SK-MEL-5 (cell line): ENCODE measurements at regions not wholly inside any gene's neighbourhood (a gene's known extent, or its start where the extent isn't known, plus 50 kb on each side); places are given as distances from the start of the nearest gene placed in this dataset.

Experiments used
- DNase-seq: peaks from one replicate; pipeline ENCODE4 v3.0.0-alpha.2; 2016; ENCODE audit warnings: low read depth, low spot score
- in situ Hi-C: cut with HindIII; loops from 2 replicates; pipeline ENCODE4 v1.10.0; 2016; ENCODE audit warnings: low sequenced_read_pairs, high pct_unique_total_duplicates, low pct_unique_long_range_greater_than_20kb

- no peak for DNase-seq
- in situ Hi-C loops = no loop called here
Measured at GRCh38 chr16:88276591-88276990, 106.2 kb upstream of the ZNF469 start.

DNA sequence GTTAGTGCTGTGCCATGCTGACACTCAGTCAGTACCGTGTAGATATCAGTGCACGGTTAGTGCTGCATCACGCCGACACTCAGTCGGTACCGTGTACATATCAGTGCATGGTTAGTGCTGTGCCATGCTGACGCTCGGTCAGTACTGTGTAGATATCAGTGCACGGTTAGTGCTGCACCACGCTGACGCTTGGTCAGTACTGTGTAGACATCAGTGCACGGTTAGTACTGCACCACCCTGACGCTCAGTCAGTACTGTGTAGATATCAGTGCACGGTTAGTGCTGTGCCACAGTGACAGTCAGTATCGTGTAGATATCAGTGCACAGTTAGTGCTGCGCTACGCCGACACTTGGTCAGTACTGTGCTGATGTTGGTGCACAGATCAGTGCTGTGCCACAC is 102.8 kb upstream of the ZNF469 start:
- in situ Hi-C loops = no loop called here
- no peak for DNase-seq

DNA sequence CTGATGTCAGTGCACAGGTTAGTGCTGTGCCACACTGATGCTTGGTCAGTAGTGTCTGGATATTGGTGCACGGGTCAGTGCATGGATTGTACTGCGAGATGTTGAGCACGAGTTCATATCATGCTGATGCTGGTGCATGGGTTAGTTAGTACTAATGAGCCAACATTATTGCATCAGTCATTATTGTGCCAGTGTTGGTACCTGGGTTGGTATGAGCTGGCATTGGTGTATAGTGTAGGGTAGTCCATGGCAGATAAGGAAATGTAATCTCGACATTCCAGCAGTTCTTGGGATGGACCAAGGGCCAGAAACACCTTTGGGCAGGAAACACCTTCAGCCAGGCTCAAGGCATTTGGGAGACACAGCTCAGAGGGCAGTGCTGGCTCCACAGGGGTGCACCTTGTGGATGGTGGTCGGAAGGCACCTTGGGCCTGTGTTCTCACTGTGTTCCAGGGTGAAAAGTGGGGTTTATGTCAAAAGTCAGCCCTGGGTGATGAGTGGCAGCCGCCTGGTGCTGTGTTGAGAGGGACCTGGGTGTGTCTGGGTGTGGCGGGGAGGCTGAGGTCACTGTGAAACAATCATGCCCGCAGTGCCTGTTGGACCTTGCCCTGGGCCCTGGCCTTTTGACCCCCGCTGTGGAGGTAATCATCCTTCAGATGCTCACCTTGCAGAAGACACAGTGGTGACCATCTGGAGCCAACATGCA is 100.7 kb upstream of the ZNF469 start:
- in situ Hi-C loops = no loop called here
- no peak for DNase-seq

GRCh38 chr16:88282564-88283395 is 100.0 kb upstream of the ZNF469 start:
- in situ Hi-C loops = no loop called here
- no peak for DNase-seq

- no peak for DNase-seq
- in situ Hi-C loops = no loop called here
Measured at GRCh38 chr16:88283596-88283995, 99.2 kb upstream of the ZNF469 start.

DNA sequence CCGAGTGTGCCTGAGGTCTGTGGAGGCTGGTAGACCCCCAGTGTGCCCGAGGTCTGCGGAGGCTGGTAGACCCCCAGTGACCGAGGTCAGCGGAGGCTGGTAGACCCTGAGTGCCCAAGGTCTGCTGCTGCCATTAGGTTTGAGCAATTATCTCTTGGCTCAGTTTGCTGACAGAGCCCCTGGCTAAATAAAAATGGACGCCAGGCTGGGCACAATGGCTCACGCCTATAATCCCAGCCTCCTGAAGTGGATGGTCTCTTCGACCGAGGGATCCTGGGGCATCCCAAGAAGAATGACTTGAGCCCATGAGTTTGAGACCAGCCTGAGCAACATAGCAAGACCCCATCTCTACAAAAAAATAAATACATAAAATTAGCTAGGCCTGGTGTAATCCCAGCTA is 98.7 kb upstream of the ZNF469 start:
- in situ Hi-C loops = no loop called here
- DNase-seq = no peak

DNA sequence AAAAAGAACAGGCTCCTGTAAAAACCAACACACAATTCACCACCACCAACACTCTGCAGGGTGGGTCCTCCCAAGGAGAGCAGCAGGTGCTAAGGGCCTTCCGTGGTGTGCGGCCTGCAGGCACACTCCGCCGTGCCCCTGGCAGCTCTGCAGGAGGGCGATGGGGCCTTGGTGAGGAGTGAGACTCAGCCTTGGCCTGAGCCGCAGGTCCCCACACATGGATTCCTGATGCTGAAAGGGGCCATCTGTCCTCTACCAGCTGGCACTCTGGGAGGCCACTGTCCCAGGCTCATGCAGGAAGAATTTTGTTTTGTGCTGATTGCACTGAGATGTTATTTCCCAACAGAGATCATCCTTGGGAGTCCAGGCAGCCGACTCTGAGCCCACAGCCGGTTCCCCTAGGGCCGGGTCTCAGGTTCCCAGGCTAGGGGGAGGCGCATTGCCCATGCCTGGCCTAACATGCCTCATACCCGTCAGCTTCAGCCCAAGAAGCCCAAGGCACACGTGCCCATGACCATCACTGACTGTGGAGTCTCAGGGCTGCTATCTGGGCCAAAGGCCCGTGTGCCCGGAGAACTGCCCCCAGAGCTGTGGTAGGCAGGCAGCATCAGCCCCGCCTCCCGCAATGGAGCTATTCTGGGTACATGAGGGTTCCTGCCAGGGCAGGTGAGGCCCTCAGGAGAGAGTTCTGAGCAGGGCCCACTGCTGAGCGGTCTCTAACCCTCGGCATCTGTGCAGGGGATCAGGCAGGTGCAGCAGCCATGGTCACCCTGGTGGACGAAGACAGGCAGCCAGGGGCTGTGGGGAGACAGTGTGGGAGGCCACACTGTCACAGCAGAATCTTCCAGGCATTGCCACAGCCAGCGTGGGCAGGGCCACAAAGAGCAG is 97.9 kb upstream of the ZNF469 start:
- DNase-seq = no peak
- in situ Hi-C loops = no loop called here

DNA sequence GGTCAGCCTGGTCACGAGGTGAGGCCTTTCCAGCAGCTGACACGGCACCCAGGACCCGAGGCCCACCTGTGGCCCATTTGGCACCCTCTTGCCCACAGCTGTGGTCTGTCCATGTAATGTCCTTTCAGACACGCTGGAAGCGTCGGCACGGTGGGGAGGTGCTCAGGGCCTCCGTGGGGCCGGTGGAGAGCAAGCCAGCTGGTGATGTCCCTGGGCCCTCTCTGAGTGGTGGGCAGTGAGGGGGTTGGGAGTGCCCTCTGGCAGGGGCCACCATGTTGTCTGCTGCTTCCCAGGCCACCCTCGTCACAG is 97.3 kb upstream of the ZNF469 start:
- DNase-seq = no peak

GRCh38 chr16:88286301-88286923 is 96.3 kb upstream of the ZNF469 start:
- no peak for DNase-seq
- in situ Hi-C loops = no loop called here

More for the DNA sequence above, 97.3 kb upstream of the ZNF469 start:
- in situ Hi-C loops = no loop called here

DNA sequence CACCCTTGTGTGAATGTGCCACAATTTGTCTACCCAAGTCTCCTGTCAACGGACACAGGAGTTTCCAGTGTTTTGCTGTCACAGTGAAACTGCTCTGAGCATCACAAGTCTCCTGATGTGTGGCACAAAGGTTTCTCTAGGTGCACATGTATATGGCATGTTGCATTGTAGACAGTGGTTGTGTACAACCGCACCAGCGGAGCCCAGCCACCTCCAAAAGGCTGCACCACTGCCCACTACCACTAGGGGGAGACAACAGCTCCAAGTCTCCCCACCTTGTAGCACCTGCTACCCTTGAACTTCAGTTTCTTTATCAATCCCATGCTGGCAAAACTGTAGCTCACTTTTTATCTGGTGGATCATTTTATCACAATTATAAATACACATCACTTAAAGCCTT is 95.5 kb upstream of the ZNF469 start:
- in situ Hi-C loops = no loop called here
- peak; percentile 19 for DNase-seq

GRCh38 chr16:88288303-88288702 is 94.5 kb upstream of the ZNF469 start:
- in situ Hi-C loops = no loop called here
- no peak for DNase-seq

GRCh38 chr16:88289001-88289400 is 93.8 kb upstream of the ZNF469 start:
- in situ Hi-C loops = no loop called here
- no peak for DNase-seq

- in situ Hi-C loops = no loop called here
- no peak for DNase-seq
Measured at GRCh38 chr16:88289561-88289960, 93.2 kb upstream of the ZNF469 start.

- in situ Hi-C loops = no loop called here
- DNase-seq = no peak
Measured at GRCh38 chr16:88289968-88290401, 92.8 kb upstream of the ZNF469 start.

GRCh38 chr16:88290850-88291830 is 91.6 kb upstream of the ZNF469 start:
- no peak for DNase-seq
- in situ Hi-C loops = no loop called here

DNA sequence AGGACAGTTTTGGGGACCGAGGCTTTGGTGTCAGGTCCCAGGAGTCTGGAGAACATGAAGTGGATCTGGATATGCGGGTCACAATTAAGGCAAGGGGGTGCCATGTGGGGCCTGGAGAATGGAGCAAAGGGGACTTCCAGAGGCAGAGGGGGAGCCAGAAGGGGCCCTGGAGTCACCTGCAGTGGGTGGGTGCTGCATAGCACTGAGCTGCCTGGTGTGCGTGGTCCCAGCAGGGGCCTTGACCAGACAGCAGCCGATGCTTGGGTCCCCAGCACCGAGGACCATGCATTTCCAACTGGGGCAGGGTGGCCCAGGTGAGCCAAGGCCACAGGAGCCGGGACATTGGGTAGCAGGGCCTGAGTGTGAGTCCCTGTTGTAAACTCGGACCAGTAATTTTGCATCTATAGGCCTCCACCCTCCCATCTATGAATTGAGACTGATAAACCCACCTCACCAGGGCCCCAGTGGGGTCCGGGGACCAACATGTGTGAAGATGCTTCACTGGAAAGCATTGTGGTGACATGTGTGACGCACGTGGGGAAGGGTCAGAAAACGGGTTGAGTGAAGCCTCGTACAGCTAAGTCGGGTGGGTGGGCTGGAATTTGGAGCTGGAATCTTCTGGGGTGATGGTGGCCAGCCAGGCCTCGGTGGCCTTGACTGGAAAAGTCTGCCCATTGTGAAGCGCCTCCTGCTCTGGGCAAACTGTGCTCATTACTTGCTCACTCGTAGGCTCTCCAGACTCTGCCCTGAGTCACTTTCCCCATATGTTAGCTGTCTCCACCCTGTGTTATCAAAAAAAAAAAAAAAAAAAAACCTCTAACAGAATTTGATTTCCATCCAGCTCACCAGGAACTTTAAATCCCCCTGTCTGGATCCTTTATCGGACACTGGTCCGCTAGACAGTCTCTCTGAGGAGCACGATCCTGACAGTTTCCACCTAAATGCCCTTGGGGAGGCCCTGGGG is 90.5 kb upstream of the ZNF469 start:
- in situ Hi-C loops = no loop called here
- DNase-seq = no peak
